Endothelial cell of umbilical vein (primary cell): ENCODE measurements at regions not wholly inside any gene's neighbourhood (a gene's known extent, or its start where the extent isn't known, plus 50 kb on each side); places are given as distances from the start of the nearest gene placed in this dataset.

Source experiments
- CTCF ChIP-seq, 2 donors: IDR thresholded peaks; 1 replicate in 1 of 2; 2 replicates in 1 of 2; pipeline ENCODE4 v1.5.1; 2011; ENCODE audit warnings: low read length in 2 of 2, mild to moderate bottlenecking in 2 of 2, moderate library complexity in 2 of 2, control low read depth in 1 of 2, inconsistent platforms in 1 of 2, low read depth in 1 of 2; ENCODE audit not compliant: insufficient read depth in 1 of 2; ENCODE audit errors: extremely low read depth in 1 of 2
- EZH2 ChIP-seq: IDR thresholded peaks from 2 replicates; pipeline ENCODE4 v1.6.1; 2012; ENCODE audit warnings: borderline replicate concordance, low read depth, mild to moderate bottlenecking, moderate library complexity, low read length, inconsistent platforms; ENCODE audit not compliant: severe bottlenecking
- MYC ChIP-seq: IDR thresholded peaks from one replicate; pipeline ENCODE4 v1.6.1; 2011; ENCODE audit warnings: mild to moderate bottlenecking, low read depth, low read length
- POLR2A ChIP-seq: IDR thresholded peaks from 2 replicates; pipeline ENCODE4 v1.6.1; 2012; ENCODE audit warnings: low read depth, mild to moderate bottlenecking, control low read depth, low read length
- POLR2AphosphoS5 ChIP-seq: IDR thresholded peaks from 2 replicates; pipeline ENCODE4 v1.6.1; 2012; ENCODE audit warnings: low read depth, mild to moderate bottlenecking, control low read depth, low read length, moderate library complexity; ENCODE audit not compliant: insufficient read depth
- TF ChIP-seq, protein P1 (sequence below): IDR thresholded peaks from 2 replicates; pipeline ENCODE4 v1.6.1; 2011; ENCODE audit not compliant: insufficient read depth, insufficient read length

GRCh38 chr22:48736593-48737460 is 1090.8 kb downstream of the BRD1 start:
- TF ChIP-seq CTCF (IDR thresholded peaks at IDR 0.05; ENCODE audit: extremely low read depth in 1 of 2, insufficient read depth in 1 of 2, low read depth in 1 of 2, low read length in 2 of 2) (no peak), POLR2AphosphoS5 (no peak), EZH2 (no peak), MYC (no peak), POLR2A (no peak)
- TF ChIP-seq, protein P1, sequence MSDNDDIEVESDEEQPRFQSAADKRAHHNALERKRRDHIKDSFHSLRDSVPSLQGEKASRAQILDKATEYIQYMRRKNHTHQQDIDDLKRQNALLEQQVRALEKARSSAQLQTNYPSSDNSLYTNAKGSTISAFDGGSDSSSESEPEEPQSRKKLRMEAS = no peak
